Adrenal gland (tissue), 9 donors: ENCODE measurements at regions not wholly inside any gene's neighbourhood (a gene's known extent, or its start where the extent isn't known, plus 50 kb on each side); places are given as distances from the start of the nearest gene placed in this dataset.

Source experiments
- DNase-seq, 7 donors: peaks; one replicate each; pipeline ENCODE4 v3.0.0-alpha.2; 2019 to 2020
- H3K27ac ChIP-seq, 5 donors: fragments of 200-600 bp; sonication (generic) in 4 of 5; 1 replicate in 3 of 5; 2 replicates in 2 of 5; pipeline versions ENCODE4 v1.5.1 to v1.8.0; 2016 to 2020; ENCODE audit warnings: mild to moderate bottlenecking in 1 of 5
- H3K27me3 ChIP-seq: fragments of 200-600 bp; 2 replicates; pipeline ENCODE4 v1.8.0; 2021
- H3K36me3 ChIP-seq, 2 donors: fragments of 200-600 bp; replicated peaks in 1 of 2; 1 replicate in 1 of 2; 2 replicates in 1 of 2; pipeline versions ENCODE4 v1.5.1 to v1.8.0; 2018 to 2022
- H3K4me1 ChIP-seq, 2 donors: fragments of 200-600 bp; replicated peaks in 1 of 2; 1 replicate in 1 of 2; 2 replicates in 1 of 2; pipeline versions ENCODE4 v1.5.1 to v1.8.0; 2018 to 2021
- H3K4me3 ChIP-seq, 4 donors: fragments of 200-600 bp; sonication (generic) in 3 of 4; one replicate each; pipeline ENCODE4 v1.5.1; 2016 to 2018
- H3K9me3 ChIP-seq, 3 donors: fragments of 200-600 bp; sonication (generic) in 1 of 3; replicated peaks in 1 of 3; 1 replicate in 2 of 3; 2 replicates in 1 of 3; pipeline versions ENCODE4 v1.5.1 to v1.8.0; 2016 to 2021
- POLR2A ChIP-seq, 2 donors: fragments of 450-650 bp; IDR thresholded peaks; one replicate each; pipeline ENCODE4 v1.6.1; 2017; ENCODE audit warnings: antibody characterized with exemption in 2 of 2, mild to moderate bottlenecking in 2 of 2, moderate library complexity in 1 of 2
- WGBS, 4 donors: extraction: QIAGEN DNeasy Blood & Tissue Kit in 2 of 4; methylation state at CpG; one replicate each; pipeline versions ENCODE4 v1.1.5 to v1.1.7; 2013 to 2017; 5-methylcytosine and 5-hydroxymethylcytosine counted together
- intact Hi-C, 2 donors: fragments of 100-400 bp; cut with DNase I; formaldehyde crosslinking; loops; one replicate each; pipeline versions ENCODE4 v1.14.1 to v1.15.0; 2022 to 2023
- TF ChIP-seq, protein P1 (sequence below), 6 experiments: fragments of 450-650 bp in 4 of 6; fragments of 200-600 bp in 2 of 6; sonication (generic) in 1 of 6; IDR thresholded peaks; 1 replicate in 5 of 6; 2 replicates in 1 of 6; pipeline versions ENCODE4 v1.5.1 to v1.8.0; 2016 to 2021; ENCODE audit warnings: antibody characterized with exemption in 6 of 6, mild to moderate bottlenecking in 2 of 6, moderate library complexity in 1 of 6
- donor health status: healthy with polysubstance abuse.
- donor health status: Bipolar disorder and iron deficiency.
- donor health status: DM: yes; HTN: yes; CAD: no.
- donor health status: DM: no; HTN: no; CAD: no.
- donor health status: DM: no; HTN: no; CAD: no.

DNA sequence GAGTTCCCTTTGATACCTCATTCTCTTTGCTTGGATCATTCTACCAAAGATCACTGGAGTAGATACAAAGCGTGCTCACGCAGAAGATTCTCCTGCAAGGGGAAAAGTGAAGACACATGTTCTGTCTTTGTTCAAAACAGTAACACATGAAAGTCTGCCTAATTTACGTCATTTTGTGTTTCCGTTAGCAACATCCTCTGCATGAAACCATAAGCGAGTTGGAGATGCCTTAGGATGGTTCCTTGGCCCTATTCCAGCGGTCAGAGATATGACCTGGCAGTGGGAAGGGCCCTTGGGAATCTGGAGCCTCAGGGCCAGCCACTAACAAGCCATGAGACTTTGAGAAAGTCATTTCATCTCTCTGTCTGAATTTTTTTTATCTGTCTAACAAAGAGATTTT, 180.9 kb upstream of the TWIST2 start:
- TF ChIP-seq, protein P1, sequence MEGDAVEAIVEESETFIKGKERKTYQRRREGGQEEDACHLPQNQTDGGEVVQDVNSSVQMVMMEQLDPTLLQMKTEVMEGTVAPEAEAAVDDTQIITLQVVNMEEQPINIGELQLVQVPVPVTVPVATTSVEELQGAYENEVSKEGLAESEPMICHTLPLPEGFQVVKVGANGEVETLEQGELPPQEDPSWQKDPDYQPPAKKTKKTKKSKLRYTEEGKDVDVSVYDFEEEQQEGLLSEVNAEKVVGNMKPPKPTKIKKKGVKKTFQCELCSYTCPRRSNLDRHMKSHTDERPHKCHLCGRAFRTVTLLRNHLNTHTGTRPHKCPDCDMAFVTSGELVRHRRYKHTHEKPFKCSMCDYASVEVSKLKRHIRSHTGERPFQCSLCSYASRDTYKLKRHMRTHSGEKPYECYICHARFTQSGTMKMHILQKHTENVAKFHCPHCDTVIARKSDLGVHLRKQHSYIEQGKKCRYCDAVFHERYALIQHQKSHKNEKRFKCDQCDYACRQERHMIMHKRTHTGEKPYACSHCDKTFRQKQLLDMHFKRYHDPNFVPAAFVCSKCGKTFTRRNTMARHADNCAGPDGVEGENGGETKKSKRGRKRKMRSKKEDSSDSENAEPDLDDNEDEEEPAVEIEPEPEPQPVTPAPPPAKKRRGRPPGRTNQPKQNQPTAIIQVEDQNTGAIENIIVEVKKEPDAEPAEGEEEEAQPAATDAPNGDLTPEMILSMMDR (IDR thresholded peaks at IDR 0.05): no peak
- no peak for TF ChIP-seq POLR2A (IDR thresholded peaks at IDR 0.05)
- Histone ChIP-seq H3K4me1 (no peaks in the 10 kb centered on the region), H3K27me3 (no peaks in the 10 kb centered on the region), H3K9me3 (no peaks in the 10 kb centered on the region), H3K36me3 (no peaks in the 10 kb centered on the region), H3K27ac (no peak overlapping the region), H3K4me3 (no peak overlapping the region)
- intact Hi-C loops: no loop called here
- DNase-seq: no peak
- WGBS, 4 donors: 58 to 71% (median 68%) methylated on average over 6 of the region's 6 CpGs

DNA sequence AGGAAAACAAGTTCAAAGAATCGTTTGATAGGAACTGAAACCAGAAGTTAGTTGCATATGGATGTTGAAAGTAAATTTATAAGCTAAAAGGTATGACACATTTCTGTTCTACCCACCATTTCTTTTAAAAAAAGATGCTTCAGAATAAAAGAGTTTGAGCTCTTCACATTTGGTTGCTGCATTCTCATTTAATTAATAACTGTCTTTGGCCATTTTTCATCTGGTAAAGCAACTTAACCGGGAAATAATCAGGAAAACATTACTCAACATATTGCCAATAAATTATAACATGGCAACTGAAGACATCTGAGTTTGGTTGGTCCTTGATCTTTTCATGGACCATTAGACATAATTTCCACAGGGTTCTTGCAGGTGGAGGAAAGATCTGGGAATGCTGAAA, 180.2 kb upstream of the TWIST2 start:
- H3K27ac ChIP-seq: no peak overlapping the region
- intact Hi-C loops: no loop called here
- TF ChIP-seq, protein P1 (IDR thresholded peaks at IDR 0.05): no peak
- no peak for TF ChIP-seq POLR2A (IDR thresholded peaks at IDR 0.05)
- 29 to 37% (median 37%) methylated on average over 2 of the region's 2 CpGs for WGBS, 4 donors
- H3K4me1 ChIP-seq: no peaks in the 10 kb centered on the region
- DNase-seq: no peak
- H3K36me3 ChIP-seq: no peaks in the 10 kb centered on the region
- no peaks in the 10 kb centered on the region for H3K27me3 ChIP-seq
- no peak overlapping the region for H3K4me3 ChIP-seq
- H3K9me3 ChIP-seq: no peaks in the 10 kb centered on the region

DNA sequence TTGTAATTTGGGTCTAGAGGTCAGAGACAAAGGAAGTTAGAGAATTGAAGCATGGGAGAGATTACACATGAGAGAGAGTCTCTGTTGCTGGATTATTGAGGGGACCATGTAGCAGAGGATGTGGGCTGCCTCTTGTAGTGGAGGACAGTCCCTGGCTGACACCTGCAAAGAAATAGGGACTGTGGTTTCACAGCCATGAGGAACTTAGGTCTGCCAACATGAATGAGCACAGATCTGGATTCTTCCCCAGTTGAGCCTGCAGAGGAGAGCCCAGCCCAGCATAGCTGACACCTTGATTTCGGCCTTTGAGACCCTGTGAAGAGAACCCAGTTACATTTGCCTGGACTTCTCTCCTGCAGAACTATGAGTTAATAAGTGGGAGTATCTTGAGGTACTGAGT, 179.5 kb upstream of the TWIST2 start:
- Histone ChIP-seq H3K4me3 (no peak overlapping the region), H3K9me3 (no peaks in the 10 kb centered on the region), H3K4me1 (no peaks in the 10 kb centered on the region), H3K27me3 (no peaks in the 10 kb centered on the region), H3K36me3 (no peaks in the 10 kb centered on the region), H3K27ac (no peak overlapping the region)
- DNase-seq: no peak
- TF ChIP-seq, protein P1 (IDR thresholded peaks at IDR 0.05): no peak
- no peak for TF ChIP-seq POLR2A (IDR thresholded peaks at IDR 0.05)
- 62 to 70% (median 63%) methylated on average over 1 of the region's 1 CpG for WGBS, 4 donors
- intact Hi-C loops: no loop called here

DNA sequence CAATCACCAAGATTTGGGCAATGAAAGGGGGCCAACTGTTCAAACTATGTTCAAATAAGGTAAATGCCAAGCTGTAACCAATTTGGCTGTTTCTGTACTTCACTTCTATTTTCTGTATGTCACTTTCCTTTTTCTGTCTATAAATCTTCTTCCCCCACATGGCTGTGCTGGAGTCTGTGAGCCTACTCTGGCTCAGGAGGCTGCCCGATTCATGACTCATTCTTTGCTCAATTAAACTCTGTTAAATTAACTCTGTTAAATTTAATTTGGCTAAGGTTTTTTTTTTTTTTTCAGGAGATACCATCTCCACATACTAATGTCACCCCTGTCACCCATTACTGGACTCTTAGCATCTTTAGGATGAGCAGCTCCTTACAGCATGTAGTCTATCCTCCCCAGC, 178.8 kb upstream of the TWIST2 start:
- TF ChIP-seq POLR2A (IDR thresholded peaks at IDR 0.05): no peak
- TF ChIP-seq, protein P1 (IDR thresholded peaks at IDR 0.05): no peak
- Histone ChIP-seq H3K27me3 (no peaks in the 10 kb centered on the region), H3K4me3 (no peak overlapping the region), H3K27ac (no peak overlapping the region), H3K36me3 (no peaks in the 10 kb centered on the region), H3K9me3 (no peaks in the 10 kb centered on the region), H3K4me1 (no peaks in the 10 kb centered on the region)
- DNase-seq: no peak
- 76 to 92% (median 89%) methylated on average over 1 of the region's 1 CpG for WGBS, 4 donors
- intact Hi-C loops: no loop called here
